Vagina (tissue), 2 donors: ENCODE measurements at regions not wholly inside any gene's neighbourhood (a gene's known extent, or its start where the extent isn't known, plus 50 kb on each side); places are given as distances from the start of the nearest gene placed in this dataset.

Experiments used
- DNase-seq, 2 donors: peaks; one replicate each; pipeline ENCODE4 v3.0.0-alpha.2; 2017; ENCODE audit errors: extremely low spot score in 2 of 2
- H3K27ac ChIP-seq: fragments of 200-600 bp; sonication (generic); one replicate; pipeline ENCODE4 v1.5.1; 2019
- H3K27me3 ChIP-seq: fragments of 200-600 bp; sonication (generic); one replicate; pipeline ENCODE4 v1.5.1; 2019
- H3K36me3 ChIP-seq, 2 donors: fragments of 200-600 bp; sonication (generic); one replicate each; pipeline ENCODE4 v1.5.1; 2017 to 2019
- H3K4me1 ChIP-seq: fragments of 200-600 bp; sonication (generic); one replicate; pipeline ENCODE4 v1.5.1; 2019
- H3K4me3 ChIP-seq, 2 donors: fragments of 200-600 bp; sonication (generic); 1 replicate in 1 of 2; 2 replicates in 1 of 2; pipeline ENCODE4 v1.5.1; 2016 to 2019
- H3K9me3 ChIP-seq: fragments of 200-600 bp; sonication (generic); one replicate; pipeline ENCODE4 v1.5.1; 2019
- CTCF ChIP-seq, 3 experiments: fragments of 450-650 bp in 2 of 3; fragments of 200-600 bp in 1 of 3; sonication (generic) in 1 of 3; IDR thresholded peaks; one replicate each; pipeline ENCODE4 v1.5.1; 2017 to 2019; ENCODE audit warnings: antibody characterized with exemption in 3 of 3, mild to moderate bottlenecking in 2 of 3, moderate library complexity in 2 of 3
- POLR2A ChIP-seq, 2 donors: fragments of 450-650 bp; IDR thresholded peaks; one replicate each; pipeline ENCODE4 v1.6.1; 2017; ENCODE audit warnings: antibody characterized with exemption in 2 of 2, mild to moderate bottlenecking in 2 of 2, moderate library complexity in 2 of 2
- POLR2AphosphoS5 ChIP-seq, 2 donors: sonication (generic); formaldehyde crosslinking; IDR thresholded peaks; one replicate each; pipeline ENCODE4 v1.9.0; 2017; ENCODE audit warnings: antibody characterized with exemption in 2 of 2, mild to moderate bottlenecking in 2 of 2, low read depth in 1 of 2; ENCODE audit not compliant: insufficient read depth in 1 of 2
- intact Hi-C: fragments of 100-400 bp; cut with DNase I; formaldehyde crosslinking; loops from one replicate; pipeline ENCODE4 v1.15.1; 2023

- intact Hi-C loops, result no loop called here
Observed at GRCh38 chr10:121266370-121266769, 331.9 kb downstream of the FGFR2 start.

GRCh38 chr10:121267236-121268003 lies 330.8 kb downstream of the FGFR2 start:
- Histone ChIP-seq H3K4me3 (no peak overlapping the region), H3K27me3 (no peaks in the 10 kb centered on the region), H3K27ac (no peak overlapping the region), H3K9me3 (no peaks in the 10 kb centered on the region), H3K36me3 (no peaks in the 10 kb centered on the region), H3K4me1 (peaks cover 7% of the 10 kb centered on the region)
- no peak for TF ChIP-seq CTCF (IDR thresholded peaks at IDR 0.05)
- TF ChIP-seq POLR2A (IDR thresholded peaks at IDR 0.05), result no peak
- TF ChIP-seq POLR2AphosphoS5 (IDR thresholded peaks at IDR 0.05; ENCODE audit: insufficient read depth in 1 of 2, low read depth in 1 of 2), result no peak
- intact Hi-C loops, result no loop called here
- DNase-seq, result no peak

More at GRCh38 chr10:121266370-121266769, 331.9 kb downstream of the FGFR2 start:
- no peaks in the 10 kb centered on the region for H3K27me3 ChIP-seq
- no peak for DNase-seq
- H3K27ac ChIP-seq, result no peak overlapping the region
- no peak for TF ChIP-seq POLR2A (IDR thresholded peaks at IDR 0.05)
- TF ChIP-seq CTCF (IDR thresholded peaks at IDR 0.05), result no peak
- no peak for TF ChIP-seq POLR2AphosphoS5 (IDR thresholded peaks at IDR 0.05; ENCODE audit: insufficient read depth in 1 of 2, low read depth in 1 of 2)
- peaks cover 7% of the 10 kb centered on the region for H3K4me1 ChIP-seq
- no peaks in the 10 kb centered on the region for H3K36me3 ChIP-seq
- H3K4me3 ChIP-seq, result no peak overlapping the region
- no peaks in the 10 kb centered on the region for H3K9me3 ChIP-seq

GRCh38 chr10:121268363-121268762 lies 329.9 kb downstream of the FGFR2 start:
- intact Hi-C loops, result no loop called here
- no peak for TF ChIP-seq POLR2AphosphoS5 (IDR thresholded peaks at IDR 0.05; ENCODE audit: insufficient read depth in 1 of 2, low read depth in 1 of 2)
- TF ChIP-seq CTCF (IDR thresholded peaks at IDR 0.05), result no peak
- TF ChIP-seq POLR2A (IDR thresholded peaks at IDR 0.05), result no peak
- Histone ChIP-seq H3K9me3 (no peaks in the 10 kb centered on the region), H3K36me3 (no peaks in the 10 kb centered on the region), H3K27ac (no peak overlapping the region), H3K4me1 (no peaks in the 10 kb centered on the region), H3K4me3 (no peak overlapping the region), H3K27me3 (no peaks in the 10 kb centered on the region)
- DNase-seq, result no peak

- Histone ChIP-seq H3K4me3 (no peak overlapping the region), H3K36me3 (no peaks in the 10 kb centered on the region), H3K27me3 (no peaks in the 10 kb centered on the region), H3K4me1 (no peaks in the 10 kb centered on the region), H3K9me3 (no peaks in the 10 kb centered on the region), H3K27ac (no peak overlapping the region)
- TF ChIP-seq CTCF (IDR thresholded peaks at IDR 0.05) (no peak), POLR2AphosphoS5 (IDR thresholded peaks at IDR 0.05; ENCODE audit: insufficient read depth in 1 of 2, low read depth in 1 of 2) (no peak), POLR2A (IDR thresholded peaks at IDR 0.05) (no peak)
- intact Hi-C loops, result no loop called here
- no peak for DNase-seq
Observed at GRCh38 chr10:121268863-121269432, 329.3 kb downstream of the FGFR2 start.

GRCh38 chr10:121270906-121271305 lies 327.3 kb downstream of the FGFR2 start:
- TF ChIP-seq CTCF (IDR thresholded peaks at IDR 0.05), result no peak
- TF ChIP-seq POLR2A (IDR thresholded peaks at IDR 0.05), result no peak
- TF ChIP-seq POLR2AphosphoS5 (IDR thresholded peaks at IDR 0.05; ENCODE audit: insufficient read depth in 1 of 2, low read depth in 1 of 2), result no peak
- no peak for DNase-seq
- intact Hi-C loops, result no loop called here
- Histone ChIP-seq H3K4me3 (no peak overlapping the region), H3K27ac (no peak overlapping the region), H3K4me1 (no peaks in the 10 kb centered on the region), H3K27me3 (no peaks in the 10 kb centered on the region), H3K36me3 (no peaks in the 10 kb centered on the region), H3K9me3 (no peaks in the 10 kb centered on the region)
